ENCODE measurements at regions not wholly inside any gene's neighbourhood (a gene's known extent, or its start where the extent isn't known, plus 50 kb on each side); places are given as distances from the start of the nearest gene placed in this dataset.

DNA sequence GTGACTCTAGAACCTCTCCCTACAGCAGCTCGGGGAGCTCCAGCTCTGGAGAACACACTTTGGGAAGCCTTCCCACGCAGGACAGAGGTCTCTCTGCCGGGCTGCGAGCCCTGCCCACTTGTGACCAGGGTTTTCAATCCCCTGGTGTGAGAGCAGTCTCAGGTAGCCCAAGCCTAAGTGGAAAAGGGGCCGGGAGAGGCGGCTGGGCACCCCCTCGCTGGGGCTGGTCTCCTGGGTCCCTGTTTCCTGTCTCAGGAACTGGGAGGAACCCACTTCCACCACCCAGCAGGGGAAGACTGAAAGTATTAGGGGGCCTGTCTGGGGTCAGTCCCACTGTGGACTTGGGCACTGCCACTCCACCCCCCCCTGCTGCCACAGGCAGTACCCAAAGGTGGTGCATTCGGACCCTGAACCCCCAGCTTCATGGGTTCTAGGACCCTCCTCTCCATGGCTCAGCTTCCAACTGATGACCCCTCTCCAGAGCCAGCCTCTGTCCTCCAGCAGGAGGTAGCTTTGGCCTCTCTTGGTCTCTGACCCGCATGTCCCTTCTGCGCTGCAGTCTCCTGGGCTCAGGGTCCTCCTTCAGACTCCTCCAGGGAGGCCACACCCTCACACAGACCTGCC, 70.0 kb downstream of the RRM2 start (continued):
- TF ChIP-seq NANOG (IDR thresholded peaks at IDR 0.05; ENCODE audit: borderline replicate concordance) = no peak
- no peak for TF ChIP-seq CREB1 (CRISPR knock-in tag; IDR thresholded peaks at IDR 0.05; ENCODE audit: low read depth)

DNA sequence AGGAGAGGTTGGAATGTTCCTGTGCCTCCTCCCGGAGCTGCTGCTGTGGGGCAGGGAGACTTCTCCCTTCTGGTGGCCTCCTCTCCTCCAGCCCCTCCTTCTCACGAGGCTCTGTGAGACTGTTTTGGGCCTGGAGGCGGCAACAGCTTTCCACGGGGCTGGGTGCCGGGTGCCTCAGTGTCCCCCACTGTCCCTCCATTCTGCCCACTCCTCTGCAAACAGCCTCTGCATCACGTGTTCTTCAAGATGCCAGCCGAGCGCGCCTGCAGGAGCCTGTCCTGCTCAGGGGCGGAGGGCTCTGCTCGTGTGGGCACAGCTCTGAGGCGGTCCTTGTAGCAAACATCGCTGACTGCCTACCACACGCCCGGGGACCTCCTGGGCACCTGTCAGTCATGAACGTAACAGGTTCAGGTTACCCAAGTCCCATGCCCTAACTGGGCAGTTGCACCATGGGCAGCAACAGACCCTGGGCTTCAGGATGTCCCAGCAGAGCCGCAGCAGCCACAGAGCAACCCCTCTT, 70.8 kb downstream of the RRM2 start:
- no peaks in the 10 kb centered on the region for H3K79me2 ChIP-seq (replicated peaks; ENCODE audit: insufficient read depth)
- H3K4me3 Mint-ChIP-seq = no peak overlapping the region
- no peak overlapping the region for H3K4me2 ChIP-seq

DNA sequence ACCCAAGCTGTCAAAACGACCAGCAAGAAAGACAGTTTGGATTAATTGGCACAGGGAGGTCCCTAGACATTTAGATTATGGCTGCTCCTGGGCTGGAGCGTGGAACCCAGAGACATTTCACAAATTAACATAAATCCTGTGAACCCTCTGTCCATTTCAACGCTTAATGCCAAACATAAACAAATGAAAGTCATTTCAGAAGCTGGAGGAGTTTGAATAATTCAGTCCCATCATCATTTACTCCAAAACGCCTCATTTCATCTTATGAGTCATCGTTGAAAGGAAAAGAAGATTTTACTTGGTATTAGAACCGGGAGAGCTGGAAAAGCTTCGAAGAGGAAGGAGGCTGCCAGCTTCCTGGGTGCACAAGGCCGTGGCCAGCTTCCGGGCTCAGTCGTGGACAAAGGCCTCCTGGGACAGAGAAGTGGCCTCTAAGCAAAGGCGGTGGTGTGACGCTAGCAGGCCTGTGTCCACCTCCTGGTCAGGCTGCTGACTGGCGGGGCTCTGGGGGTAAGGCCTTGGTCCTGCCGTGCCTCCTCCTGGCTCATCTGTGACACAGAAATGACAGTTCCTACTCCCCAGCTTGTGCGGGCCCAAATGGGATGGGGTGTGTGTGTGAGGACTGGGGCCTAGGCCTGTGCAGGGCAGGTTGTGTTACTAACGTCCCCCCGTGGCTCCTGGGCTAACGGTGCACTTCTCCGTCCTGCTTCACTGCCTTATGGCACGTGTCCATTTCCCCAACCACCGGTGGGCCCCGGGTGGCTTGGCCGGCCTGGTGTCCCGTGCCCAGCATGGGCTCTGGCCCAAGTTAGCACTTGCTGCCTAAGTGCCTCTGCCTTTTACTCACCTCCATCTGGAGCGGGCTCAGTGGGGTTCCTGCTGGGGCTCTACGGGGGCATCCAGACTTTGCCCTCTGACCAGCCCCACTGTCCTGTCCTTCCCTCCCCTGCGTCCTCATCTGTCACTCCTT, 71.6 kb downstream of the RRM2 start:
- Mint-ChIP-seq H3K4me3 (no peak overlapping the region), H3K4me1 (no peaks in the 10 kb centered on the region), H3K27me3 (ENCODE audit: insufficient read depth, low read depth, poor library complexity) (peaks cover 3% of the 10 kb centered on the region), H3K9me3 (peaks cover 20% of the 10 kb centered on the region), H3K27ac (no peak overlapping the region), H3K36me3 (ENCODE audit: low read depth) (peaks cover 30% of the 10 kb centered on the region)
- Histone ChIP-seq H4K20me1 (replicated peaks; ENCODE audit: insufficient read depth) (no peaks in the 10 kb centered on the region), H3K9me2 (ENCODE audit: insufficient read depth) (no peaks in the 10 kb centered on the region), H3K4me1 (ENCODE audit: insufficient read depth) (no peaks in the 10 kb centered on the region), H2AFZ (no peak overlapping the region), H3K36me3 (ENCODE audit: insufficient read depth) (no peaks in the 10 kb centered on the region), H3K4me2 (no peak overlapping the region), H3K27me3 (ENCODE audit: insufficient read depth) (no peaks in the 10 kb centered on the region), H3K4me3 (no peak overlapping the region), H3F3A (replicated peaks; ENCODE audit: low read depth) (no peaks in the 10 kb centered on the region), H3K27ac (ENCODE audit: low read depth) (no peak overlapping the region), H3K79me2 (replicated peaks; ENCODE audit: insufficient read depth) (no peaks in the 10 kb centered on the region)
- no peak for DNase-seq (ENCODE audit: low spot score)
- ATAC-seq = no peak
- TF ChIP-seq, protein P1, sequence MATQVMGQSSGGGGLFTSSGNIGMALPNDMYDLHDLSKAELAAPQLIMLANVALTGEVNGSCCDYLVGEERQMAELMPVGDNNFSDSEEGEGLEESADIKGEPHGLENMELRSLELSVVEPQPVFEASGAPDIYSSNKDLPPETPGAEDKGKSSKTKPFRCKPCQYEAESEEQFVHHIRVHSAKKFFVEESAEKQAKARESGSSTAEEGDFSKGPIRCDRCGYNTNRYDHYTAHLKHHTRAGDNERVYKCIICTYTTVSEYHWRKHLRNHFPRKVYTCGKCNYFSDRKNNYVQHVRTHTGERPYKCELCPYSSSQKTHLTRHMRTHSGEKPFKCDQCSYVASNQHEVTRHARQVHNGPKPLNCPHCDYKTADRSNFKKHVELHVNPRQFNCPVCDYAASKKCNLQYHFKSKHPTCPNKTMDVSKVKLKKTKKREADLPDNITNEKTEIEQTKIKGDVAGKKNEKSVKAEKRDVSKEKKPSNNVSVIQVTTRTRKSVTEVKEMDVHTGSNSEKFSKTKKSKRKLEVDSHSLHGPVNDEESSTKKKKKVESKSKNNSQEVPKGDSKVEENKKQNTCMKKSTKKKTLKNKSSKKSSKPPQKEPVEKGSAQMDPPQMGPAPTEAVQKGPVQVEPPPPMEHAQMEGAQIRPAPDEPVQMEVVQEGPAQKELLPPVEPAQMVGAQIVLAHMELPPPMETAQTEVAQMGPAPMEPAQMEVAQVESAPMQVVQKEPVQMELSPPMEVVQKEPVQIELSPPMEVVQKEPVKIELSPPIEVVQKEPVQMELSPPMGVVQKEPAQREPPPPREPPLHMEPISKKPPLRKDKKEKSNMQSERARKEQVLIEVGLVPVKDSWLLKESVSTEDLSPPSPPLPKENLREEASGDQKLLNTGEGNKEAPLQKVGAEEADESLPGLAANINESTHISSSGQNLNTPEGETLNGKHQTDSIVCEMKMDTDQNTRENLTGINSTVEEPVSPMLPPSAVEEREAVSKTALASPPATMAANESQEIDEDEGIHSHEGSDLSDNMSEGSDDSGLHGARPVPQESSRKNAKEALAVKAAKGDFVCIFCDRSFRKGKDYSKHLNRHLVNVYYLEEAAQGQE (IDR thresholded peaks at IDR 0.05; ENCODE audit: unreplicated experiment) = no peak
- TF ChIP-seq ZNF114 (CRISPR knock-in tag; IDR thresholded peaks at IDR 0.05) (no peak), CREB1 (CRISPR knock-in tag; IDR thresholded peaks at IDR 0.05; ENCODE audit: low read depth) (no peak), STAT1 (IDR thresholded peaks at IDR 0.05; ENCODE audit: unreplicated experiment) (no peak), EZH2phosphoT487 (IDR thresholded peaks at IDR 0.05; ENCODE audit: unreplicated experiment) (no peak), ZNF331 (CRISPR knock-in tag; IDR thresholded peaks at IDR 0.05; ENCODE audit: low read depth) (no peak), NANOG (IDR thresholded peaks at IDR 0.05; ENCODE audit: borderline replicate concordance) (no peak)

More for the DNA sequence above, 70.8 kb downstream of the RRM2 start:
- DNase-seq (ENCODE audit: low spot score) = no peak
- Histone ChIP-seq H3K36me3 (ENCODE audit: insufficient read depth) (no peaks in the 10 kb centered on the region), H2AFZ (no peak overlapping the region), H3K9me2 (ENCODE audit: insufficient read depth) (no peaks in the 10 kb centered on the region), H3F3A (replicated peaks; ENCODE audit: low read depth) (no peaks in the 10 kb centered on the region), H3K27me3 (ENCODE audit: insufficient read depth) (no peaks in the 10 kb centered on the region), H4K20me1 (replicated peaks; ENCODE audit: insufficient read depth) (no peaks in the 10 kb centered on the region), H3K27ac (ENCODE audit: low read depth) (no peak overlapping the region), H3K4me1 (ENCODE audit: insufficient read depth) (no peaks in the 10 kb centered on the region), H3K4me3 (no peak overlapping the region)
- Mint-ChIP-seq H3K9me3 (peaks cover 12% of the 10 kb centered on the region), H3K27ac (no peak overlapping the region), H3K36me3 (ENCODE audit: low read depth) (peaks cover 28% of the 10 kb centered on the region), H3K27me3 (ENCODE audit: insufficient read depth, low read depth, poor library complexity) (peaks cover 3% of the 10 kb centered on the region), H3K4me1 (no peaks in the 10 kb centered on the region)
- no peak for ATAC-seq
- no peak for TF ChIP-seq NANOG (IDR thresholded peaks at IDR 0.05; ENCODE audit: borderline replicate concordance)
- no peak for TF ChIP-seq EZH2 (IDR thresholded peaks at IDR 0.05; ENCODE audit: low read depth, unreplicated experiment)
- TF ChIP-seq, protein P2, sequence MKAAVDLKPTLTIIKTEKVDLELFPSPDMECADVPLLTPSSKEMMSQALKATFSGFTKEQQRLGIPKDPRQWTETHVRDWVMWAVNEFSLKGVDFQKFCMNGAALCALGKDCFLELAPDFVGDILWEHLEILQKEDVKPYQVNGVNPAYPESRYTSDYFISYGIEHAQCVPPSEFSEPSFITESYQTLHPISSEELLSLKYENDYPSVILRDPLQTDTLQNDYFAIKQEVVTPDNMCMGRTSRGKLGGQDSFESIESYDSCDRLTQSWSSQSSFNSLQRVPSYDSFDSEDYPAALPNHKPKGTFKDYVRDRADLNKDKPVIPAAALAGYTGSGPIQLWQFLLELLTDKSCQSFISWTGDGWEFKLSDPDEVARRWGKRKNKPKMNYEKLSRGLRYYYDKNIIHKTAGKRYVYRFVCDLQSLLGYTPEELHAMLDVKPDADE (IDR thresholded peaks at IDR 0.05) = no peak
- TF ChIP-seq STAT1 (IDR thresholded peaks at IDR 0.05; ENCODE audit: unreplicated experiment) = no peak
